Peyer's patch (tissue), 4 donors: ENCODE measurements at regions not wholly inside any gene's neighbourhood (a gene's known extent, or its start where the extent isn't known, plus 50 kb on each side); places are given as distances from the start of the nearest gene placed in this dataset.

Experiments
- POLR2A ChIP-seq, 2 donors: fragments of 450-650 bp; IDR thresholded peaks; one replicate each; pipeline ENCODE4 v1.5.1; 2017; ENCODE audit warnings: antibody characterized with exemption in 2 of 2, mild to moderate bottlenecking in 2 of 2, moderate library complexity in 2 of 2
- TF ChIP-seq, protein P1 (sequence below), 6 experiments: fragments of 450-650 bp in 4 of 6; fragments of 200-600 bp in 2 of 6; sonication (generic) in 1 of 6; IDR thresholded peaks; one replicate each; pipeline ENCODE4 v1.5.1; 2017 to 2019; ENCODE audit warnings: antibody characterized with exemption in 6 of 6, mild to moderate bottlenecking in 3 of 6, moderate library complexity in 1 of 6

DNA sequence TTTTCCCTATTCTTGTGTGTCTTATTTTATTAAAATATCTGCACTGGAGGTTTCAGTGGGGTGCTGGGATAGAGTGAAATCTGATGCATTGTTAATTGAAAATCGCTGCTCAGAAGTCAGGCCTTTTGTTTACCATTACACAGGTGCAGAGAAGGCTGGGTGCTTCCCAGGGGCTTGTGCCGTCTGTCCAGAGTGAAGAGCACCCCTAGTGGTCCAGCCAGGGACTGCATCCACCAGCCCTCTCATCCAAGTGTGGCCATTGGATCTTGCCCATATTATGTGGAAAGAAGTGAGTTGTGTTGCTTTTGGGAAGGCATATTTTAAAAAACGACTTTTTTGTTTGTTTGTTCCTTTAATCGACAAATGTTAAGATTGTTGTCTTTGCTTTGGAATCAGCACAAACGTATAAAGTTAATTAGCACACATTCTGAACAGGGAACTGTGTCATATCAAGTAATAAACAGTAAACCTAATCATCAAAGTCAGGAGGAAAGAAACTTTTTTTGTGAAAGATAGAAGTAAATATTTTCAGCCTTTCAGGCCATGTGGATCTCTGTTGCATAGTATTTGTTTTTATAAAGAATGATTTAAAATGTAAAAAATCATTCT is 315.6 kb downstream of the MTRR start:
- TF ChIP-seq, protein P1, sequence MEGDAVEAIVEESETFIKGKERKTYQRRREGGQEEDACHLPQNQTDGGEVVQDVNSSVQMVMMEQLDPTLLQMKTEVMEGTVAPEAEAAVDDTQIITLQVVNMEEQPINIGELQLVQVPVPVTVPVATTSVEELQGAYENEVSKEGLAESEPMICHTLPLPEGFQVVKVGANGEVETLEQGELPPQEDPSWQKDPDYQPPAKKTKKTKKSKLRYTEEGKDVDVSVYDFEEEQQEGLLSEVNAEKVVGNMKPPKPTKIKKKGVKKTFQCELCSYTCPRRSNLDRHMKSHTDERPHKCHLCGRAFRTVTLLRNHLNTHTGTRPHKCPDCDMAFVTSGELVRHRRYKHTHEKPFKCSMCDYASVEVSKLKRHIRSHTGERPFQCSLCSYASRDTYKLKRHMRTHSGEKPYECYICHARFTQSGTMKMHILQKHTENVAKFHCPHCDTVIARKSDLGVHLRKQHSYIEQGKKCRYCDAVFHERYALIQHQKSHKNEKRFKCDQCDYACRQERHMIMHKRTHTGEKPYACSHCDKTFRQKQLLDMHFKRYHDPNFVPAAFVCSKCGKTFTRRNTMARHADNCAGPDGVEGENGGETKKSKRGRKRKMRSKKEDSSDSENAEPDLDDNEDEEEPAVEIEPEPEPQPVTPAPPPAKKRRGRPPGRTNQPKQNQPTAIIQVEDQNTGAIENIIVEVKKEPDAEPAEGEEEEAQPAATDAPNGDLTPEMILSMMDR (IDR thresholded peaks at IDR 0.05): peak in 5 of 6 experiments; percentile 21 to 53 (median 47)
- no peak for TF ChIP-seq POLR2A (IDR thresholded peaks at IDR 0.05)
